ENCODE measurements at regions not wholly inside any gene's neighbourhood (a gene's known extent, or its start where the extent isn't known, plus 50 kb on each side); places are given as distances from the start of the nearest gene placed in this dataset.

DNA sequence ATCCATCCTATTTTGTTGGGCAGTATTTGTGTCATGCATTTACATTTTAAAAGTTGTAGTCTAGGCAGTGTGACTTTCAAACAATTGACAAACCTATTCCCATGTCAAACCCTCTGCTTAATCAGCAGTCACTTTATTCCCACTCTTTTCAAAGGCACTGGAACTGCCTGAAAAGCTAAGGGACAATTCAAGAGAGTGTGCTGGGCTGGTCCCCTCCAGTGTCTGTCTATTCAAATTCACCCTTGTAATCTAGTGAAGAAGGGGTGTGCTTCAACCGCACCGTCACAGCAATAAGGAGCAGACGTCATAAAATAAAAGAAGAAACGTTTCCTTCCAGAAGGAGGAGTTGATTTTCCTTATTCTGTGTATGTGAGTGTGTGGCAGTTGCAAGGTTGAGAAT lies 197.0 kb upstream of the MAD2L1 start:
- TF ChIP-seq TEAD4 (IDR thresholded peaks at IDR 0.05; ENCODE audit: borderline replicate concordance, insufficient read depth) (no peak), POLR2AphosphoS5 (IDR thresholded peaks at IDR 0.05; ENCODE audit: low read depth, low read length) (no peak)
- TF ChIP-seq, protein P1, sequence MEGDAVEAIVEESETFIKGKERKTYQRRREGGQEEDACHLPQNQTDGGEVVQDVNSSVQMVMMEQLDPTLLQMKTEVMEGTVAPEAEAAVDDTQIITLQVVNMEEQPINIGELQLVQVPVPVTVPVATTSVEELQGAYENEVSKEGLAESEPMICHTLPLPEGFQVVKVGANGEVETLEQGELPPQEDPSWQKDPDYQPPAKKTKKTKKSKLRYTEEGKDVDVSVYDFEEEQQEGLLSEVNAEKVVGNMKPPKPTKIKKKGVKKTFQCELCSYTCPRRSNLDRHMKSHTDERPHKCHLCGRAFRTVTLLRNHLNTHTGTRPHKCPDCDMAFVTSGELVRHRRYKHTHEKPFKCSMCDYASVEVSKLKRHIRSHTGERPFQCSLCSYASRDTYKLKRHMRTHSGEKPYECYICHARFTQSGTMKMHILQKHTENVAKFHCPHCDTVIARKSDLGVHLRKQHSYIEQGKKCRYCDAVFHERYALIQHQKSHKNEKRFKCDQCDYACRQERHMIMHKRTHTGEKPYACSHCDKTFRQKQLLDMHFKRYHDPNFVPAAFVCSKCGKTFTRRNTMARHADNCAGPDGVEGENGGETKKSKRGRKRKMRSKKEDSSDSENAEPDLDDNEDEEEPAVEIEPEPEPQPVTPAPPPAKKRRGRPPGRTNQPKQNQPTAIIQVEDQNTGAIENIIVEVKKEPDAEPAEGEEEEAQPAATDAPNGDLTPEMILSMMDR (IDR thresholded peaks at IDR 0.05), result no peak
